ENCODE measurements at regions not wholly inside any gene's neighbourhood (a gene's known extent, or its start where the extent isn't known, plus 50 kb on each side); places are given as distances from the start of the nearest gene placed in this dataset.

DNA sequence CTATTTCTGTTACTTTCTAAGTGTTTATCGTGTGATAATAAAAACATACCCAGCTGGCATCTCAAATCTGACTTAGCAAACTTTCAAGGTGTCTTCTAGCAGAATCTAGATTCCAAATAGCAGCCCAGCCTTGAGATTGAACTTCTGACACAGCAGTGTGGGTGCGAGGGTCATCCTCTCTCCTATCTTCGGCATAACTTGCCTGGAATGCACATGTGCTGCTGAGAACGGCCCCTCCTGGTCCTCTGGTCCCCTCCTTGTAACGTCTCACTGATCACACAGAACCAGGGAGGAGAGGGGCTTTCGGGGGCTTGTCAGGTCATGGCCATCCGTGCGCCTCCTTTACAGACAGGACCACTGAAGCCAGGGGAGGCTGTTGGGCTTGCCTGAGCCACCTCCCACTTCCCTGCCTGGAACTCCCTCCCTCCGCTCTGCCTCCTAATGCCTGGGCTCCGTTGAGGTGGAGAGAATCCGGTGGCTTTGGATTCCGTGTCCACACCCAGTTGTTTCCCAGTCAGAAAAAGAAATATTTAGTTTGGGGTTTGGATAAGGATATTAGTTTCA, 344.4 kb upstream of the C2CD4B start:
- TF ChIP-seq CTCF (IDR thresholded peaks at IDR 0.05) (no peak), ZFX (IDR thresholded peaks at IDR 0.05; ENCODE audit: borderline replicate concordance) (no peak)

Measured in 22Rv1 (cell line).